ENCODE measurements at regions not wholly inside any gene's neighbourhood (a gene's known extent, or its start where the extent isn't known, plus 50 kb on each side); places are given as distances from the start of the nearest gene placed in this dataset.

GRCh38 chr17:59451706-59452105 lies 113.7 kb upstream of the DHX40 start:
- Mint-ChIP-seq H3K9me3 (no peaks in the 10 kb centered on the region), H3K27ac (no peak overlapping the region), H3K36me3 (no peaks in the 10 kb centered on the region)
- DNase-seq (ENCODE audit: low spot score in 2 of 2) (no peak), ATAC-seq (no peak)

- Mint-ChIP-seq H3K9me3 (no peaks in the 10 kb centered on the region), H3K36me3 (no peaks in the 10 kb centered on the region), H3K27ac (no peak overlapping the region)
- no peak for DNase-seq (ENCODE audit: low spot score in 2 of 2)
- no peak for ATAC-seq
Observed at GRCh38 chr17:59454633-59455105, 110.7 kb upstream of the DHX40 start.

- DNase-seq (ENCODE audit: low spot score in 2 of 2) (no peak), ATAC-seq (no peak)
- H3K9me3 Mint-ChIP-seq = no peaks in the 10 kb centered on the region
- no peaks in the 10 kb centered on the region for H3K36me3 Mint-ChIP-seq
- no peak overlapping the region for H3K27ac Mint-ChIP-seq
Observed at GRCh38 chr17:59456428-59456827, 109.0 kb upstream of the DHX40 start.

GRCh38 chr17:59456923-59457615 lies 108.3 kb upstream of the DHX40 start:
- H3K9me3 Mint-ChIP-seq = no peaks in the 10 kb centered on the region
- DNase-seq (ENCODE audit: low spot score in 2 of 2) = no peak
- H3K27ac Mint-ChIP-seq = no peak overlapping the region
- H3K36me3 Mint-ChIP-seq = no peaks in the 10 kb centered on the region
- no peak for ATAC-seq

- Mint-ChIP-seq H3K27ac (no peak overlapping the region), H3K9me3 (no peaks in the 10 kb centered on the region), H3K36me3 (no peaks in the 10 kb centered on the region)
- DNase-seq (ENCODE audit: low spot score in 2 of 2) (no peak), ATAC-seq (no peak)
Observed at GRCh38 chr17:59462385-59462784, 103.0 kb upstream of the DHX40 start.

GRCh38 chr17:59464246-59464645 lies 101.2 kb upstream of the DHX40 start:
- ATAC-seq (no peak), DNase-seq (ENCODE audit: low spot score in 2 of 2) (no peak)
- H3K36me3 Mint-ChIP-seq = no peaks in the 10 kb centered on the region

GRCh38 chr17:59465949-59466307 lies 99.5 kb upstream of the DHX40 start:
- no peaks in the 10 kb centered on the region for H3K36me3 Mint-ChIP-seq
- no peak for DNase-seq (ENCODE audit: low spot score in 2 of 2)
- H3K9me3 Mint-ChIP-seq = no peaks in the 10 kb centered on the region
- no peak for ATAC-seq
- no peak overlapping the region for H3K27ac Mint-ChIP-seq

More at GRCh38 chr17:59464246-59464645, 101.2 kb upstream of the DHX40 start:
- Mint-ChIP-seq H3K9me3 (no peaks in the 10 kb centered on the region), H3K27ac (no peak overlapping the region)

GRCh38 chr17:59466946-59467801 lies 98.2 kb upstream of the DHX40 start:
- DNase-seq (ENCODE audit: low spot score in 2 of 2) = no peak
- Mint-ChIP-seq H3K36me3 (no peaks in the 10 kb centered on the region), H3K27ac (peak overlapping the region in 1 of 2 donors; percentile 22), H3K9me3 (no peaks in the 10 kb centered on the region)
- ATAC-seq = no peak

- DNase-seq (ENCODE audit: low spot score in 2 of 2) (no peak), ATAC-seq (no peak)
- no peak overlapping the region for H3K27ac Mint-ChIP-seq
- no peaks in the 10 kb centered on the region for H3K9me3 Mint-ChIP-seq
- no peaks in the 10 kb centered on the region for H3K36me3 Mint-ChIP-seq
Observed at GRCh38 chr17:59469786-59470485, 95.5 kb upstream of the DHX40 start.

GRCh38 chr17:59470624-59471297 lies 94.6 kb upstream of the DHX40 start:
- Mint-ChIP-seq H3K9me3 (no peaks in the 10 kb centered on the region), H3K36me3 (no peaks in the 10 kb centered on the region), H3K27ac (no peak overlapping the region)
- DNase-seq (ENCODE audit: low spot score in 2 of 2) (no peak), ATAC-seq (no peak)

GRCh38 chr17:59476413-59476812 lies 89.0 kb upstream of the DHX40 start:
- H3K36me3 Mint-ChIP-seq = no peaks in the 10 kb centered on the region
- H3K27ac Mint-ChIP-seq = no peak overlapping the region
- ATAC-seq (no peak), DNase-seq (ENCODE audit: low spot score in 2 of 2) (no peak)
- no peaks in the 10 kb centered on the region for H3K9me3 Mint-ChIP-seq

GRCh38 chr17:59479141-59479540 lies 86.3 kb upstream of the DHX40 start:
- DNase-seq (ENCODE audit: low spot score in 2 of 2) = no peak
- H3K36me3 Mint-ChIP-seq = no peaks in the 10 kb centered on the region
- H3K9me3 Mint-ChIP-seq = no peaks in the 10 kb centered on the region
- no peak for ATAC-seq
- no peak overlapping the region for H3K27ac Mint-ChIP-seq

GRCh38 chr17:59483860-59484259 lies 81.5 kb upstream of the DHX40 start:
- Mint-ChIP-seq H3K27ac (peak overlapping the region in 1 of 2 donors; percentile 55), H3K36me3 (no peaks in the 10 kb centered on the region), H3K9me3 (no peaks in the 10 kb centered on the region)
- DNase-seq (ENCODE audit: low spot score in 2 of 2) = no peak
- no peak for ATAC-seq

GRCh38 chr17:59485015-59485414 lies 80.4 kb upstream of the DHX40 start:
- no peaks in the 10 kb centered on the region for H3K9me3 Mint-ChIP-seq
- ATAC-seq = no peak

GRCh38 chr17:59485946-59486345 lies 79.5 kb upstream of the DHX40 start:
- Mint-ChIP-seq H3K9me3 (no peaks in the 10 kb centered on the region), H3K36me3 (no peaks in the 10 kb centered on the region), H3K27ac (no peak overlapping the region)
- no peak for ATAC-seq
- no peak for DNase-seq (ENCODE audit: low spot score in 2 of 2)

More at GRCh38 chr17:59485015-59485414, 80.4 kb upstream of the DHX40 start:
- no peaks in the 10 kb centered on the region for H3K36me3 Mint-ChIP-seq
- DNase-seq (ENCODE audit: low spot score in 2 of 2) = no peak
- no peak overlapping the region for H3K27ac Mint-ChIP-seq

- no peak for ATAC-seq
- H3K27ac Mint-ChIP-seq = no peak overlapping the region
- DNase-seq (ENCODE audit: low spot score in 2 of 2) = no peak
- no peaks in the 10 kb centered on the region for H3K9me3 Mint-ChIP-seq
- no peaks in the 10 kb centered on the region for H3K36me3 Mint-ChIP-seq
Observed at GRCh38 chr17:59487161-59487873, 78.1 kb upstream of the DHX40 start.

All from activated naive CD4-positive, alpha-beta T cell treated with anti-CD3 and anti-CD28 coated beads, Interleukin-2, amount 50 U/mL, for 72 hours (primary cell).